PFSK-1 (cell line): ENCODE measurements at regions not wholly inside any gene's neighbourhood (a gene's known extent, or its start where the extent isn't known, plus 50 kb on each side); places are given as distances from the start of the nearest gene placed in this dataset.

ENCODE experiments used
- POLR2AphosphoS5 ChIP-seq: IDR thresholded peaks from 2 replicates; pipeline ENCODE4 v1.6.1; 2012; ENCODE audit warnings: low read depth, mild to moderate bottlenecking, control low read depth, low read length, moderate library complexity
- REST ChIP-seq, 2 experiments: IDR thresholded peaks; 2 replicates each; pipeline versions ENCODE4 v1.6.1 to v1.8.0; 2011 to 2012; ENCODE audit warnings: low read depth in 2 of 2, low read length in 2 of 2, control low read depth in 1 of 2, inconsistent platforms in 1 of 2, mild to moderate bottlenecking in 1 of 2, moderate library complexity in 1 of 2; ENCODE audit not compliant: insufficient read depth in 1 of 2
- SIN3A ChIP-seq: IDR thresholded peaks from 2 replicates; pipeline ENCODE4 v1.6.1; 2012; ENCODE audit warnings: mild to moderate bottlenecking, low read length, moderate library complexity, borderline replicate concordance; ENCODE audit not compliant: insufficient read depth
- TAF1 ChIP-seq: IDR thresholded peaks from 2 replicates; pipeline ENCODE4 v1.6.1; 2012; ENCODE audit warnings: low read length, control low read depth, borderline replicate concordance; ENCODE audit not compliant: insufficient read depth

- TF ChIP-seq POLR2AphosphoS5 (no peak), SIN3A (no peak), REST (IDR thresholded peaks at IDR 0.05; ENCODE audit: insufficient read depth in 1 of 2, low read depth in 2 of 2, low read length in 2 of 2) (no peak), TAF1 (no peak)
These were observed 633.9 kb upstream of the POT1 start for GRCh38 chr7:125563557-125563956.
